H1 (cell line): ENCODE measurements at regions not wholly inside any gene's neighbourhood (a gene's known extent, or its start where the extent isn't known, plus 50 kb on each side); places are given as distances from the start of the nearest gene placed in this dataset.
A peak's percentile ranks its signal among the peaks of the same experiment; 100 is the strongest.

Experiments used
- CTCF ChIA-PET: fragments of 300-600 bp; sonication (Branson Sonifier 250); formaldehyde crosslinking; loops from one replicate; lab custom pipeline; 2021; ENCODE audit not compliant: partially characterized antibody; lab: Charles Lee
- POLR2A ChIA-PET: fragments of 300-600 bp; sonication (Branson Sonifier 250); formaldehyde crosslinking; loops from one replicate; lab custom pipeline; 2021; ENCODE audit warnings: inconsistent platforms; ENCODE audit not compliant: partially characterized antibody; lab: Charles Lee
- DNase-seq, 2 experiments: peaks; one replicate each; pipeline versions ENCODE4 v3.0.0 to v3.0.0-alpha.2; 2010 to 2022; ENCODE audit warnings: low spot score in 2 of 2, low read depth in 1 of 2, mixed read lengths in 1 of 2
- FAIRE-seq: peaks from 2 replicates; lab custom pipeline; 2011; peaks lifted over from hg19 to GRCh38; lab: Jason Lieb, UNC
- H2AFZ ChIP-seq: 2 replicates; pipeline ENCODE4 v1.8.1; 2012; ENCODE audit warnings: low read length, inconsistent platforms
- H2AK5ac ChIP-seq: 2 replicates; pipeline ENCODE4 v1.6.1; 2013; ENCODE audit warnings: low read depth, low read length
- H2BK120ac ChIP-seq: replicated peaks from 2 replicates; pipeline ENCODE3; 2013; ENCODE audit warnings: low read depth, low read length, inconsistent platforms
- H2BK12ac ChIP-seq: 2 replicates; pipeline ENCODE4 v1.6.1; 2013; ENCODE audit warnings: low read depth, low read length
- H2BK15ac ChIP-seq: 2 replicates; pipeline ENCODE4 v1.6.1; 2013; ENCODE audit warnings: low read length
- H2BK20ac ChIP-seq: 2 replicates; pipeline ENCODE4 v1.6.1; 2013; ENCODE audit warnings: low read length
- H2BK5ac ChIP-seq: 2 replicates; pipeline ENCODE4 v1.6.1; 2013; ENCODE audit warnings: low read depth, low read length
- H3K14ac ChIP-seq: 2 replicates; pipeline ENCODE4 v1.6.1; 2013; ENCODE audit warnings: inconsistent platforms; ENCODE audit not compliant: insufficient read length
- H3K18ac ChIP-seq: 2 replicates; pipeline ENCODE4 v1.6.1; 2013; ENCODE audit warnings: low read length; ENCODE audit errors: extremely low read depth
- H3K23ac ChIP-seq: 2 replicates; pipeline ENCODE4 v1.6.1; 2013; ENCODE audit warnings: inconsistent platforms; ENCODE audit not compliant: insufficient read length
- H3K23me2 ChIP-seq: 2 replicates; pipeline ENCODE4 v1.6.1; 2013; ENCODE audit warnings: low read depth, low read length
- H3K27ac ChIP-seq: 2 replicates; pipeline ENCODE4 v1.6.1; 2011; ENCODE audit warnings: low read depth, low read length, inconsistent platforms
- H3K27me3 ChIP-seq, 4 experiments: replicated peaks in 1 of 4; 1 replicate in 1 of 4; 2 replicates in 3 of 4; pipeline versions ENCODE4 v1.6.1 to v1.8.1; 2011 to 2013; ENCODE audit warnings: low read length in 3 of 4, mild to moderate bottlenecking in 3 of 4, inconsistent platforms in 2 of 4, mixed read lengths in 2 of 4, moderate library complexity in 1 of 4; ENCODE audit not compliant: control insufficient read depth in 3 of 4, insufficient read depth in 3 of 4; ENCODE audit errors: extremely low read depth in 1 of 4
- H3K36me3 ChIP-seq, 4 experiments: 2 replicates each; pipeline versions ENCODE4 v1.6.1 to v1.8.1; 2011 to 2013; ENCODE audit warnings: mild to moderate bottlenecking in 4 of 4, low read length in 3 of 4, moderate library complexity in 2 of 4, control low read depth in 1 of 4, inconsistent platforms in 1 of 4; ENCODE audit not compliant: insufficient read depth in 4 of 4, control insufficient read depth in 2 of 4
- H3K4ac ChIP-seq: replicated peaks from 2 replicates; pipeline ENCODE3; 2013; ENCODE audit warnings: low read length, low read depth, mixed read lengths, inconsistent platforms; ENCODE audit not compliant: insufficient read length
- H3K4me1 ChIP-seq, 4 experiments: replicated peaks in 1 of 4; 1 replicate in 1 of 4; 2 replicates in 3 of 4; pipeline versions ENCODE4 v1.6.1 to v1.8.1; 2011 to 2013; ENCODE audit warnings: low read length in 3 of 4, inconsistent platforms in 2 of 4, mixed read lengths in 1 of 4; ENCODE audit not compliant: insufficient read depth in 4 of 4, control insufficient read depth in 3 of 4
- H3K4me2 ChIP-seq, 2 experiments: 2 replicates each; pipeline versions ENCODE4 v1.6.1 to v1.8.1; 2011 to 2013; ENCODE audit warnings: low read depth in 2 of 2, low read length in 2 of 2, control low read depth in 1 of 2, inconsistent platforms in 1 of 2, mild to moderate bottlenecking in 1 of 2; ENCODE audit not compliant: insufficient read depth in 1 of 2
- H3K4me3 ChIP-seq, 4 experiments: fragments of 200-600, 300-600 bp in 1 of 4; sonication (generic), shearing (Covaris generic), sonication (Bioruptor Twin) in 1 of 4; 2 replicates each; pipeline versions ENCODE4 v1.5.1 to v1.8.1; 2011 to 2016; ENCODE audit warnings: low read length in 4 of 4, low read depth in 3 of 4, control low read depth in 2 of 4, inconsistent platforms in 2 of 4, mild to moderate bottlenecking in 2 of 4, mixed read lengths in 1 of 4, moderate library complexity in 1 of 4; ENCODE audit not compliant: insufficient read depth in 2 of 4; ENCODE audit errors: extremely low read depth in 1 of 4
- H3K56ac ChIP-seq: replicated peaks from 2 replicates; pipeline ENCODE3; 2013; ENCODE audit warnings: low read depth, mild to moderate bottlenecking, mixed read lengths, low read length, inconsistent platforms; ENCODE audit not compliant: insufficient read length
- H3K79me1 ChIP-seq: 2 replicates; pipeline ENCODE4 v1.6.1; 2013; ENCODE audit warnings: low read depth, low read length, control low read depth
- H3K79me2 ChIP-seq, 2 experiments: 2 replicates each; pipeline versions ENCODE4 v1.6.1 to v1.8.1; 2012 to 2013; ENCODE audit warnings: low read length in 2 of 2, mild to moderate bottlenecking in 2 of 2, inconsistent platforms in 1 of 2; ENCODE audit not compliant: insufficient read depth in 2 of 2, control insufficient read depth in 1 of 2
- H3K9ac ChIP-seq, 4 experiments: replicated peaks in 1 of 4; 1 replicate in 1 of 4; 2 replicates in 3 of 4; pipeline versions ENCODE4 v1.6.1 to v1.8.1; 2011 to 2013; ENCODE audit warnings: low read depth in 3 of 4, low read length in 3 of 4, control low read depth in 2 of 4, mild to moderate bottlenecking in 2 of 4, moderate library complexity in 2 of 4, inconsistent platforms in 1 of 4; ENCODE audit errors: extremely low read depth in 1 of 4
- H3K9me3 ChIP-seq, 2 experiments: 2 replicates each; pipeline versions ENCODE4 v1.6.1 to v1.8.1; 2012 to 2013; ENCODE audit warnings: mild to moderate bottlenecking in 2 of 2, moderate library complexity in 2 of 2, control low read depth in 1 of 2, inconsistent platforms in 1 of 2, low read depth in 1 of 2, low read length in 1 of 2, mixed read lengths in 1 of 2; ENCODE audit not compliant: insufficient read depth in 2 of 2
- H4K20me1 ChIP-seq, 2 experiments: replicated peaks in 1 of 2; 2 replicates each; pipeline versions ENCODE3 to v1.8.1; 2011 to 2013; ENCODE audit warnings: inconsistent platforms in 2 of 2, low read length in 2 of 2, mild to moderate bottlenecking in 1 of 2; ENCODE audit not compliant: insufficient read depth in 2 of 2, control insufficient read depth in 1 of 2
- H4K5ac ChIP-seq: 2 replicates; pipeline ENCODE4 v1.6.1; 2013; ENCODE audit warnings: low read length, low read depth, mixed read lengths, inconsistent platforms; ENCODE audit not compliant: insufficient read length
- H4K8ac ChIP-seq: 2 replicates; pipeline ENCODE4 v1.8.0; 2013; ENCODE audit warnings: mild to moderate bottlenecking, moderate library complexity, low read length, inconsistent platforms; ENCODE audit not compliant: insufficient read depth; ENCODE audit errors: extremely low read depth
- H4K91ac ChIP-seq: replicated peaks from 2 replicates; pipeline ENCODE3; 2013; ENCODE audit warnings: low read length, mixed read lengths, inconsistent platforms; ENCODE audit not compliant: insufficient read length
- ASH2L ChIP-seq: fragments of 200-600, 300-600 bp; sonication (generic); IDR thresholded peaks from one replicate; pipeline ENCODE4 v1.7.1; 2017; ENCODE audit warnings: low read length
- BACH1 ChIP-seq: IDR thresholded peaks from 2 replicates; pipeline ENCODE4 v1.6.1; 2012; ENCODE audit warnings: low read length, improper control_type of control experiment
- CHD1 ChIP-seq: IDR thresholded peaks from 2 replicates; pipeline ENCODE4 v1.6.1; 2012; ENCODE audit warnings: low read depth, low read length, improper control_type of control experiment
- CTCF ChIP-seq, 3 experiments: IDR thresholded peaks; 1 replicate in 2 of 3; 2 replicates in 1 of 3; pipeline versions ENCODE4 v1.5.1 to v1.6.1; 2011; ENCODE audit warnings: low read length in 3 of 3, mild to moderate bottlenecking in 3 of 3, inconsistent platforms in 2 of 3, low read depth in 1 of 3, moderate library complexity in 1 of 3; ENCODE audit not compliant: insufficient read depth in 1 of 3; ENCODE audit errors: control extremely low read depth in 1 of 3
- EZH2 ChIP-seq: fragments of 200-600 bp; sonication (generic); IDR thresholded peaks from 2 replicates; pipeline ENCODE4 v1.7.1; 2012; ENCODE audit warnings: low read depth, mild to moderate bottlenecking, moderate library complexity, low read length, inconsistent platforms; ENCODE audit not compliant: severe bottlenecking
- FOSL1 ChIP-seq: IDR thresholded peaks from 2 replicates; pipeline ENCODE4 v1.6.1; 2011; ENCODE audit warnings: mild to moderate bottlenecking, low read depth, low read length, moderate library complexity; ENCODE audit not compliant: insufficient read depth
- GTF2F1 ChIP-seq: IDR thresholded peaks from 2 replicates; pipeline ENCODE4 v1.6.1; 2012; ENCODE audit warnings: low read depth, low read length, improper control_type of control experiment, borderline replicate concordance
- JUND ChIP-seq: IDR thresholded peaks from 2 replicates; pipeline ENCODE4 v1.6.1; 2011; ENCODE audit warnings: mild to moderate bottlenecking, improper control_type of control experiment, low read length
- RAD21 ChIP-seq, 2 experiments: IDR thresholded peaks in 1 of 2; conservative IDR thresholded peaks in 1 of 2; 2 replicates each; pipeline ENCODE4 v1.6.1; 2011; ENCODE audit warnings: low read depth in 2 of 2, low read length in 2 of 2, improper control_type of control experiment in 1 of 2, inconsistent platforms in 1 of 2, mild to moderate bottlenecking in 1 of 2, moderate library complexity in 1 of 2
- RNF2 ChIP-seq: fragments of 200-900, 300-1000 bp; sonication (generic); IDR thresholded peaks from 2 replicates; pipeline ENCODE4 v1.7.1; 2016; ENCODE audit warnings: borderline replicate concordance, low read depth, mild to moderate bottlenecking, antibody characterized with exemption, low read length; ENCODE audit not compliant: poor library complexity, severe bottlenecking; ENCODE audit errors: missing control alignments
- SIX5 ChIP-seq: IDR thresholded peaks from 2 replicates; pipeline ENCODE4 v1.6.1; 2011; ENCODE audit warnings: mild to moderate bottlenecking, low read depth, low read length
- TAF1 ChIP-seq: IDR thresholded peaks from 2 replicates; pipeline ENCODE4 v1.6.1; 2011; ENCODE audit warnings: mild to moderate bottlenecking, low read depth, low read length
- TAF7 ChIP-seq: optimal IDR thresholded peaks from 2 replicates; pipeline ENCODE3; 2011; ENCODE audit warnings: low read depth, mild to moderate bottlenecking, inconsistent platforms, low read length, moderate library complexity, borderline replicate concordance

DNA sequence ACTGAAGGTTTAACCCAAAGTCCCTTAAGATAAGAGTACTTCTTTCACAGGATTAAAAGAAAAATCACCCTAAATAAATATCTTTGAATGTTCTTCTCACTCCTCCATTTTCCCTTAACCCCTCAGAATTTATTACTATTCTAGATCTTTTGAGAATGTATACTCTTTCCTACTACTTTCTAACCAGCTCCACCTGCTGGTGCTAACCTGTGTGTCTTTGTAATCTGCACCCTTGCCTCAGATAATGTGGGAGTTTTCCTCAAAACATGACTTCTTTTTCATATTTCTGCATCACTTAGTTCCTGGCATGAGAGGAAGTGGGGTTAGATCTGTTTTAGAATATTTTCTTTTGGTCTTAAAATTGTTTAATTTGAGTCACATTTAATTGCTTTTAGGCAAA, 394.2 kb downstream of the BMP2 start:
- no peak overlapping the region for H2BK20ac ChIP-seq
- H3K9me3 ChIP-seq: peaks cover 0 to 4% of the 10 kb centered on the region in 2 experiments; a peak in 2 of 4 replicates
- H2AFZ ChIP-seq: no peak overlapping the region
- no peak overlapping the region for H3K9ac ChIP-seq
- no peak overlapping the region for H4K91ac ChIP-seq
- H3K27me3 ChIP-seq: no peaks in the 10 kb centered on the region
- no peak overlapping the region for H2BK15ac ChIP-seq
- no peak overlapping the region for H2BK120ac ChIP-seq
- no peak overlapping the region for H2BK5ac ChIP-seq
- H3K79me2 ChIP-seq: no peaks in the 10 kb centered on the region
- no peak overlapping the region for H4K8ac ChIP-seq
- H3K4me3 ChIP-seq: no peak overlapping the region
- H3K18ac ChIP-seq: no peak overlapping the region
- H3K14ac ChIP-seq: no peak overlapping the region
- H2BK12ac ChIP-seq: no peak overlapping the region
- DNase-seq: no peak
- H3K79me1 ChIP-seq: no peaks in the 10 kb centered on the region
- FAIRE-seq: peak; percentile 42
- no peaks in the 10 kb centered on the region for H3K23me2 ChIP-seq
- H3K23ac ChIP-seq: no peak overlapping the region
- no peak overlapping the region for H2AK5ac ChIP-seq
- no peaks in the 10 kb centered on the region for H3K4me1 ChIP-seq
- H3K36me3 ChIP-seq: no peaks in the 10 kb centered on the region
- H4K5ac ChIP-seq: no peak overlapping the region
- no peak overlapping the region for H3K27ac ChIP-seq
- ChIA-PET CTCF (interaction anchor here (0.8 to 1.7 kb wide), 11 partner anchors 9 to 1012 kb away, joined by 3 to 7 read pairs (median 4); no protein-coding TSS in a partner anchor), POLR2A (no interaction called here)
- no peak for TF ChIP-seq JUND
- TF ChIP-seq CHD1: no peak
- TF ChIP-seq FOSL1: no peak
- TF ChIP-seq TAF7: no peak
- no peak for TF ChIP-seq GTF2F1
- TF ChIP-seq SIX5: no peak
- no peak for TF ChIP-seq ASH2L
- TF ChIP-seq CTCF (IDR thresholded peaks at IDR 0.05; ENCODE audit: control extremely low read depth in 1 of 3, insufficient read depth in 1 of 3, low read depth in 1 of 3, low read length in 3 of 3): peak in 2 of 3 experiments; percentile 37 to 53; a peak in 3 of 4 replicates
- no peak for TF ChIP-seq BACH1
- no peak for TF ChIP-seq TAF1
- peak; percentile 52 to 55 for TF ChIP-seq RAD21 (IDR thresholded peaks at IDR 0.05 in 1 of 2, conservative IDR thresholded peaks at IDR 0.05 in 1 of 2; ENCODE audit: low read depth in 2 of 2, low read length in 2 of 2)
- TF ChIP-seq EZH2: no peak
- no peak for TF ChIP-seq RNF2
- H4K20me1 ChIP-seq: no peaks in the 10 kb centered on the region
- H3K56ac ChIP-seq: no peak overlapping the region
- no peak overlapping the region for H3K4me2 ChIP-seq
- no peak overlapping the region for H3K4ac ChIP-seq
